Esophagus squamous epithelium (tissue), 4 donors: ENCODE measurements at regions not wholly inside any gene's neighbourhood (a gene's known extent, or its start where the extent isn't known, plus 50 kb on each side); places are given as distances from the start of the nearest gene placed in this dataset.

ENCODE experiments used
- POLR2A ChIP-seq, 4 donors: fragments of 450-650 bp; IDR thresholded peaks; one replicate each; pipeline ENCODE4 v1.6.1; 2017; ENCODE audit warnings: antibody characterized with exemption in 4 of 4, mild to moderate bottlenecking in 4 of 4, moderate library complexity in 3 of 4
- TF ChIP-seq, protein P1 (sequence below), 6 experiments: fragments of 450-650 bp in 4 of 6; fragments of 200-600 bp in 2 of 6; sonication (generic) in 2 of 6; IDR thresholded peaks; one replicate each; pipeline ENCODE4 v1.5.1; 2016 to 2019; ENCODE audit warnings: antibody characterized with exemption in 6 of 6, mild to moderate bottlenecking in 4 of 6, moderate library complexity in 4 of 6

DNA sequence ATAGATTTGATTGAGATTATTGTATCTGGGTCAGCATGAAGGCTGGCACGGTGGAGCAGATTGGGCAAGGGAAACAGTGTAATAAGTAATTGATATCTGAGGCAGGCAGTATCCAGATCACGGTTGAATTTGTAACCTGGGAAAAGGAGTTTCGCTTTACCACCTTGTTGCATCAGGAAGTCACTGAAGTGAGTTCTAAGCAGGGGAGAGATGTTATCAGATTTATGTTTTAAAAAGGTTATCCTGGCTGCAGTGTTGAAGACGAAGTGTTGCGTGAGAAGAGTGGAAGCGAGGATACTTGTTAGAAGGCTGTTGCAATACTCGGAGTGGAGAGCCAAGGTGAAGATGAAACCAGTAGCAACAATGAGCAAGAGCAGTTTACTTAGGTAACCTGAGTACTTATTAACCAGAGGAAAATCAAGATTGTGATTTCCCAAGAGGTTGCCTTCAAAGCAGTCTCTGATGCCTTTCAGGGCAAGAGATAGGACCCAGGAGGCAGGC lies 77.8 kb downstream of the LHX9 start:
- TF ChIP-seq, protein P1, sequence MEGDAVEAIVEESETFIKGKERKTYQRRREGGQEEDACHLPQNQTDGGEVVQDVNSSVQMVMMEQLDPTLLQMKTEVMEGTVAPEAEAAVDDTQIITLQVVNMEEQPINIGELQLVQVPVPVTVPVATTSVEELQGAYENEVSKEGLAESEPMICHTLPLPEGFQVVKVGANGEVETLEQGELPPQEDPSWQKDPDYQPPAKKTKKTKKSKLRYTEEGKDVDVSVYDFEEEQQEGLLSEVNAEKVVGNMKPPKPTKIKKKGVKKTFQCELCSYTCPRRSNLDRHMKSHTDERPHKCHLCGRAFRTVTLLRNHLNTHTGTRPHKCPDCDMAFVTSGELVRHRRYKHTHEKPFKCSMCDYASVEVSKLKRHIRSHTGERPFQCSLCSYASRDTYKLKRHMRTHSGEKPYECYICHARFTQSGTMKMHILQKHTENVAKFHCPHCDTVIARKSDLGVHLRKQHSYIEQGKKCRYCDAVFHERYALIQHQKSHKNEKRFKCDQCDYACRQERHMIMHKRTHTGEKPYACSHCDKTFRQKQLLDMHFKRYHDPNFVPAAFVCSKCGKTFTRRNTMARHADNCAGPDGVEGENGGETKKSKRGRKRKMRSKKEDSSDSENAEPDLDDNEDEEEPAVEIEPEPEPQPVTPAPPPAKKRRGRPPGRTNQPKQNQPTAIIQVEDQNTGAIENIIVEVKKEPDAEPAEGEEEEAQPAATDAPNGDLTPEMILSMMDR (IDR thresholded peaks at IDR 0.05) = no peak
- TF ChIP-seq POLR2A (IDR thresholded peaks at IDR 0.05) = no peak
